ENCODE measurements at regions not wholly inside any gene's neighbourhood (a gene's known extent, or its start where the extent isn't known, plus 50 kb on each side); places are given as distances from the start of the nearest gene placed in this dataset.
"Not testable (repeated sequence)": the region's sequence is repeated elsewhere in the genome, so short reads cannot be mapped to it uniquely, and the experiment has no call there.

- no peaks in the 10 kb centered on the region for H3K27me3 ChIP-seq (ENCODE audit: control insufficient read depth, insufficient read depth, low read length)
- H3K4me3 ChIP-seq (ENCODE audit: low read depth, low read length): no peak overlapping the region
- peak in 1 of 6 donors; percentile 2 for DNase-seq (ENCODE audit: low read depth in 4 of 6, low spot score in 6 of 6)
- no peaks in the 10 kb centered on the region for H3K4me1 ChIP-seq (ENCODE audit: control insufficient read depth, insufficient read depth, low read length)
- no peaks in the 10 kb centered on the region for H3K36me3 ChIP-seq (ENCODE audit: control insufficient read depth, insufficient read depth, low read length)
- H3K9me3 ChIP-seq (ENCODE audit: control insufficient read depth, insufficient read depth, low read length): no peaks in the 10 kb centered on the region
- no peak overlapping the region for H3K27ac ChIP-seq (ENCODE audit: low read depth, low read length)
- 40% methylated on average over 3 of the region's 6 CpGs for WGBS (ENCODE audit: insufficient coverage)
Observed at GRCh38 chr2:13522917-13523821, 806.4 kb downstream of the TRIB2 start.

- WGBS (ENCODE audit: insufficient coverage): no CpG with 5 or more reads among the region's 1 CpG
- Histone ChIP-seq H3K4me1 (ENCODE audit: control insufficient read depth, insufficient read depth, low read length) (no peaks in the 10 kb centered on the region), H3K27me3 (ENCODE audit: control insufficient read depth, insufficient read depth, low read length) (no peaks in the 10 kb centered on the region), H3K36me3 (ENCODE audit: control insufficient read depth, insufficient read depth, low read length) (no peaks in the 10 kb centered on the region), H3K9me3 (ENCODE audit: control insufficient read depth, insufficient read depth, low read length) (no peaks in the 10 kb centered on the region), H3K27ac (ENCODE audit: low read depth, low read length) (no peak overlapping the region), H3K4me3 (ENCODE audit: low read depth, low read length) (no peak overlapping the region)
- no peak for DNase-seq (ENCODE audit: low read depth in 4 of 6, low spot score in 6 of 6)
Observed at GRCh38 chr2:13524492-13524891, 807.8 kb downstream of the TRIB2 start.

DNA sequence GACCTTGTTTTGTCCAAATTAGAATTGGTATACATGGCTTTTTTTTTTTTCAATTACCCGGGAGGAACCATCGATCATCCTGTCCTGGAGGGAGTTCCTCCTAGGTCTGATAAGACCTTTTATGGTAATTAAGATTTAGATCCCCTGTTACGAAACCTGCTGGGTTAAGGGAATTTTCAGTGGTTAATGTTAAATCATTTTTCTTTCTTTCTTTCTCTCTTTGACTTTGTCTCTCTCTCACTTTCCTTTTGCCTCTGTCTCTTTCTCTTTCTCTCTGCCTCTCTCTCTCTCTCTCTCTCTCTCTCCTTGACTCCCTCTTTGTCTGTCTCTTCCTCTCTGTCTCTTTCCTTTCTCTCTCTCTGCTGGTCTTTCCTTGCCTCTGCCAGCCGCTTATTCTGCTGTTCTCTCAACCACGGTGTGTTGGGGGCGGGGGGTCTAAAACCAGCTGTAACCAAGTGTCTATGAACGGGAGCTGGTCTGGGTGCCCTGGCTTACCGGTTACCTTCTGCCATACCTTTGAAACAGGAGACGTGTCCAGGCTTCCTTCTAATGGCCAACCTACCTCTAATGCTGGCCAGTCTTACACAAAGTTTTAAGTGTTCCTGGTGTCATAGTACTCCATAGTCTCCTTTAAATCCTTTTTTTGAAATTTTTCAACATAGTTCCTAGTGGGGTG is 815.1 kb downstream of the TRIB2 start:
- not testable (repeated sequence) for H3K4me1 ChIP-seq (ENCODE audit: control insufficient read depth, insufficient read depth, low read length); H3K4me3 ChIP-seq (ENCODE audit: low read depth, low read length); H3K27me3 ChIP-seq (ENCODE audit: control insufficient read depth, insufficient read depth, low read length); H3K27ac ChIP-seq (ENCODE audit: low read depth, low read length); DNase-seq (ENCODE audit: low read depth in 4 of 6, low spot score in 6 of 6); H3K36me3 ChIP-seq (ENCODE audit: control insufficient read depth, insufficient read depth, low read length); H3K9me3 ChIP-seq (ENCODE audit: control insufficient read depth, insufficient read depth, low read length)
- 88% methylated on average over 5 of the region's 9 CpGs for WGBS (ENCODE audit: insufficient coverage)

DNA sequence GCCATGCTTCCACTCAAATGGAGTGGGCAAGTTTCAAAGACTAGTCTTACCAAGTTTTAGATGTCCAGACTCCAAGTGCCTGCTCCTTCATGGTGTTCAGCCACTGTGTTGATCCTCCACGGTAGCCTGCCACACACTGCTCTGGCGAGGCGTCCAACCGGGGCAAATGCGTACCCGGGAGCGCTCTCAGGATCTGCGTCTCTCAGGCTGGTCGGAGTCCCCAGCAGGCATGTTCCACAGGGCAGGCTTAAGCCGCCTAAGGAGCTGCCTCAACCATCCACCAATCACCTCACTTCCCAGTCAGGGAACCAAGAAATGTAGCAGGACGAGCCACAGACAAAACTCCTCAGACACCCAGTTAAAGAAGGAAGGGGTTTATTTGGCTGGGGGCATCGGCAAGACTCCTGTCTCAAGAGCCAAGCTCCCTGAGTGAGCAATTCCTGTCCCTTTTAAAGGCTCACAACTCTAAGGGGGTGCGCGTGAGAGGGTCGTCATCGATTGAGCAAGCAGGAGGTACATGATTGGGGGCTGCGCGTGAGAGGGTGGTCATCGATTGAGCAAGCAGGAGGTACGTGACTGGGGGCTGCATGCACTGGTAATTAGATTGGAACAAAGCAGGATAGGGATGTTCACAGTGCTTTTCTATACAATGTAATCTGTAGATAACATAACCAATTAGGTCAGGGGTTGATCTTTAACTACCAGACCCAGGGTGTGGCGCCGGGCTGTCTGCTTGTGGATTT is 816.2 kb downstream of the TRIB2 start:
- not testable (repeated sequence) for H3K27ac ChIP-seq (ENCODE audit: low read depth, low read length); H3K4me1 ChIP-seq (ENCODE audit: control insufficient read depth, insufficient read depth, low read length); H3K27me3 ChIP-seq (ENCODE audit: control insufficient read depth, insufficient read depth, low read length); DNase-seq (ENCODE audit: low read depth in 4 of 6, low spot score in 6 of 6); H3K4me3 ChIP-seq (ENCODE audit: low read depth, low read length); H3K9me3 ChIP-seq (ENCODE audit: control insufficient read depth, insufficient read depth, low read length); H3K36me3 ChIP-seq (ENCODE audit: control insufficient read depth, insufficient read depth, low read length)
- WGBS (ENCODE audit: insufficient coverage): 85% methylated on average over 13 of the region's 22 CpGs

- no peak for DNase-seq (ENCODE audit: low read depth in 4 of 6, low spot score in 6 of 6)
- no peaks in the 10 kb centered on the region for H3K36me3 ChIP-seq (ENCODE audit: control insufficient read depth, insufficient read depth, low read length)
- no peaks in the 10 kb centered on the region for H3K4me1 ChIP-seq (ENCODE audit: control insufficient read depth, insufficient read depth, low read length)
- H3K27ac ChIP-seq (ENCODE audit: low read depth, low read length): no peak overlapping the region
- no peak overlapping the region for H3K4me3 ChIP-seq (ENCODE audit: low read depth, low read length)
- WGBS (ENCODE audit: insufficient coverage): no CpG with 5 or more reads among the region's 2 CpGs
- no peaks in the 10 kb centered on the region for H3K9me3 ChIP-seq (ENCODE audit: control insufficient read depth, insufficient read depth, low read length)
- H3K27me3 ChIP-seq (ENCODE audit: control insufficient read depth, insufficient read depth, low read length): no peaks in the 10 kb centered on the region
Observed at GRCh38 chr2:13533524-13533922, 816.8 kb downstream of the TRIB2 start.

GRCh38 chr2:13536941-13537340 is 820.2 kb downstream of the TRIB2 start:
- no peak for DNase-seq (ENCODE audit: low read depth in 4 of 6, low spot score in 6 of 6)
- no peak overlapping the region for H3K27ac ChIP-seq (ENCODE audit: low read depth, low read length)
- no CpG with 5 or more reads among the region's 6 CpGs for WGBS (ENCODE audit: insufficient coverage)

DNA sequence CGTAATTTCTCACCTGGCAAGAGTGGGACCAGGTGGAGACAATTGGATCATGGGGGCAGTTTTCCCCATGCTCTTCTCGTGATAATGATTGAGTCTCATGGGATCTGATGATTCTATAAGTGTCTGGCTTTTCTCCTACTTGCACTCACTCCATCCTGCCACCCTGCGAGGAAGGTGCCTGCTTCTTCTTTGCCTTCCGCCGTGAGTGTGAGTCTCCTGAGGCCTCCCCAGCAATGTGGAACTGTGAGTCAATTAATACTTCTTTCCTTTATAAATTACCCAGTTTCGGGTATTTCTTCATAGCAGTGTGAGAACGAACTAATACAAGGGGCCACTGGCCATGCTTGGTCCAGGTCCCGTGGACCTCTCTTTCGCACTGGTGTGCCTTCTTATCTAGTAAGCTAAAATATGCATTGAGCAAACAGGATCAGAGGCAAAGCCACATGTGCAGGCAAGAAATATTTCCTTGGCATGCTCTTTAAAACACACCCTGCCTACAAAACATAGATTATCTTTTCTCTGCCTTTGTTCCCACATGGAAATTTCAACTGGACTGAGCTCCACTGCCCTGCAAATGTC is 821.1 kb downstream of the TRIB2 start:
- Histone ChIP-seq H3K4me3 (ENCODE audit: low read depth, low read length) (no peak overlapping the region), H3K27me3 (ENCODE audit: control insufficient read depth, insufficient read depth, low read length) (no peaks in the 10 kb centered on the region), H3K9me3 (ENCODE audit: control insufficient read depth, insufficient read depth, low read length) (no peaks in the 10 kb centered on the region), H3K27ac (ENCODE audit: low read depth, low read length) (no peak overlapping the region), H3K36me3 (ENCODE audit: control insufficient read depth, insufficient read depth, low read length) (no peaks in the 10 kb centered on the region), H3K4me1 (ENCODE audit: control insufficient read depth, insufficient read depth, low read length) (no peaks in the 10 kb centered on the region)
- no peak for DNase-seq (ENCODE audit: low read depth in 4 of 6, low spot score in 6 of 6)
- 89% methylated on average over 5 of the region's 9 CpGs for WGBS (ENCODE audit: insufficient coverage)

More at GRCh38 chr2:13536941-13537340, 820.2 kb downstream of the TRIB2 start:
- H3K9me3 ChIP-seq (ENCODE audit: control insufficient read depth, insufficient read depth, low read length): no peaks in the 10 kb centered on the region
- H3K27me3 ChIP-seq (ENCODE audit: control insufficient read depth, insufficient read depth, low read length): no peaks in the 10 kb centered on the region
- no peaks in the 10 kb centered on the region for H3K36me3 ChIP-seq (ENCODE audit: control insufficient read depth, insufficient read depth, low read length)
- no peak overlapping the region for H3K4me3 ChIP-seq (ENCODE audit: low read depth, low read length)
- no peaks in the 10 kb centered on the region for H3K4me1 ChIP-seq (ENCODE audit: control insufficient read depth, insufficient read depth, low read length)

GRCh38 chr2:13539296-13539695 is 822.6 kb downstream of the TRIB2 start:
- Histone ChIP-seq H3K36me3 (ENCODE audit: control insufficient read depth, insufficient read depth, low read length) (no peaks in the 10 kb centered on the region), H3K4me3 (ENCODE audit: low read depth, low read length) (no peak overlapping the region), H3K27ac (ENCODE audit: low read depth, low read length) (no peak overlapping the region), H3K4me1 (ENCODE audit: control insufficient read depth, insufficient read depth, low read length) (no peaks in the 10 kb centered on the region), H3K27me3 (ENCODE audit: control insufficient read depth, insufficient read depth, low read length) (no peaks in the 10 kb centered on the region), H3K9me3 (ENCODE audit: control insufficient read depth, insufficient read depth, low read length) (no peaks in the 10 kb centered on the region)
- WGBS (ENCODE audit: insufficient coverage): no CpG with 5 or more reads among the region's 2 CpGs
- peak in 3 of 6 donors; percentile 5 to 83 (median 12) for DNase-seq (ENCODE audit: low read depth in 4 of 6, low spot score in 6 of 6)

GRCh38 chr2:13542061-13542460 is 825.3 kb downstream of the TRIB2 start:
- Histone ChIP-seq H3K4me1 (ENCODE audit: control insufficient read depth, insufficient read depth, low read length) (no peaks in the 10 kb centered on the region), H3K36me3 (ENCODE audit: control insufficient read depth, insufficient read depth, low read length) (no peaks in the 10 kb centered on the region), H3K27me3 (ENCODE audit: control insufficient read depth, insufficient read depth, low read length) (no peaks in the 10 kb centered on the region), H3K27ac (ENCODE audit: low read depth, low read length) (no peak overlapping the region), H3K9me3 (ENCODE audit: control insufficient read depth, insufficient read depth, low read length) (no peaks in the 10 kb centered on the region), H3K4me3 (ENCODE audit: low read depth, low read length) (no peak overlapping the region)
- 85% methylated on average over 2 of the region's 6 CpGs for WGBS (ENCODE audit: insufficient coverage)
- DNase-seq (ENCODE audit: low read depth in 4 of 6, low spot score in 6 of 6): no peak

All from spinal cord (tissue), 9 donors.